ENCODE measurements at regions not wholly inside any gene's neighbourhood (a gene's known extent, or its start where the extent isn't known, plus 50 kb on each side); places are given as distances from the start of the nearest gene placed in this dataset.

DNA sequence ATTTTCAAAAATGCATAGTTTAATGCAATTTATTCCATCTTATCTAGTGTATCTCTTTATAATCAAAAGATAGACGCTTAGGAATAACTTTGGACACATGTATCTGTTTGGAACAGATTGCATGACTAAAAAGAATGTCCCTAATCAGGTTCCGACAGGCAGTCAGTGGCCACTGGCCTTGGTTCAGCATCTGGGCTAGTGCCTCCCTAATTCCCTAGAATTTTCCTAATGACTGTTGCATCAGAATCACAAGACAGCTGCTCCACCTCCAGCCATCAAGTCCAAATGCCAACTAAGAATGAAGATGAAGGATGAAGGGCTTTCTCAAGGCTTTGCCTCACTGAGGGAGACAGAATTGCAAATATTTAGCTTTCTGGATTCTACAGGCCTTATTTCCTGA is 173.8 kb downstream of the EFNB2 start:
- TF ChIP-seq, protein P1, sequence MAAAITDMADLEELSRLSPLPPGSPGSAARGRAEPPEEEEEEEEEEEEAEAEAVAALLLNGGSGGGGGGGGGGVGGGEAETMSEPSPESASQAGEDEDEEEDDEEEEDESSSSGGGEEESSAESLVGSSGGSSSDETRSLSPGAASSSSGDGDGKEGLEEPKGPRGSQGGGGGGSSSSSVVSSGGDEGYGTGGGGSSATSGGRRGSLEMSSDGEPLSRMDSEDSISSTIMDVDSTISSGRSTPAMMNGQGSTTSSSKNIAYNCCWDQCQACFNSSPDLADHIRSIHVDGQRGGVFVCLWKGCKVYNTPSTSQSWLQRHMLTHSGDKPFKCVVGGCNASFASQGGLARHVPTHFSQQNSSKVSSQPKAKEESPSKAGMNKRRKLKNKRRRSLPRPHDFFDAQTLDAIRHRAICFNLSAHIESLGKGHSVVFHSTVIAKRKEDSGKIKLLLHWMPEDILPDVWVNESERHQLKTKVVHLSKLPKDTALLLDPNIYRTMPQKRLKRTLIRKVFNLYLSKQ (tag by site-specific recombination; IDR thresholded peaks at IDR 0.05; ENCODE audit: borderline replicate concordance): no peak
- TF ChIP-seq YY1 (tag by site-specific recombination; IDR thresholded peaks at IDR 0.05) (no peak), TCF7L2 (IDR thresholded peaks at IDR 0.05; ENCODE audit: borderline replicate concordance, low read depth, low read length) (no peak), WT1 (tag by site-specific recombination; IDR thresholded peaks at IDR 0.05) (no peak), ZNF24 (tag by site-specific recombination; IDR thresholded peaks at IDR 0.05) (no peak), PRDM1 (tag by site-specific recombination; IDR thresholded peaks at IDR 0.05) (no peak), RBAK (tag by site-specific recombination; IDR thresholded peaks at IDR 0.05) (no peak), GLI4 (tag by site-specific recombination; IDR thresholded peaks at IDR 0.05) (no peak), ZNF404 (tag by site-specific recombination; IDR thresholded peaks at IDR 0.05) (no peak), PBX3 (CRISPR knock-in tag; IDR thresholded peaks at IDR 0.05) (no peak), ZNF785 (tag by site-specific recombination; IDR thresholded peaks at IDR 0.05) (no peak)
- TF ChIP-seq, protein P2, sequence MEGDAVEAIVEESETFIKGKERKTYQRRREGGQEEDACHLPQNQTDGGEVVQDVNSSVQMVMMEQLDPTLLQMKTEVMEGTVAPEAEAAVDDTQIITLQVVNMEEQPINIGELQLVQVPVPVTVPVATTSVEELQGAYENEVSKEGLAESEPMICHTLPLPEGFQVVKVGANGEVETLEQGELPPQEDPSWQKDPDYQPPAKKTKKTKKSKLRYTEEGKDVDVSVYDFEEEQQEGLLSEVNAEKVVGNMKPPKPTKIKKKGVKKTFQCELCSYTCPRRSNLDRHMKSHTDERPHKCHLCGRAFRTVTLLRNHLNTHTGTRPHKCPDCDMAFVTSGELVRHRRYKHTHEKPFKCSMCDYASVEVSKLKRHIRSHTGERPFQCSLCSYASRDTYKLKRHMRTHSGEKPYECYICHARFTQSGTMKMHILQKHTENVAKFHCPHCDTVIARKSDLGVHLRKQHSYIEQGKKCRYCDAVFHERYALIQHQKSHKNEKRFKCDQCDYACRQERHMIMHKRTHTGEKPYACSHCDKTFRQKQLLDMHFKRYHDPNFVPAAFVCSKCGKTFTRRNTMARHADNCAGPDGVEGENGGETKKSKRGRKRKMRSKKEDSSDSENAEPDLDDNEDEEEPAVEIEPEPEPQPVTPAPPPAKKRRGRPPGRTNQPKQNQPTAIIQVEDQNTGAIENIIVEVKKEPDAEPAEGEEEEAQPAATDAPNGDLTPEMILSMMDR (tag by site-specific recombination; IDR thresholded peaks at IDR 0.05): no peak
- TF ChIP-seq, protein P3, sequence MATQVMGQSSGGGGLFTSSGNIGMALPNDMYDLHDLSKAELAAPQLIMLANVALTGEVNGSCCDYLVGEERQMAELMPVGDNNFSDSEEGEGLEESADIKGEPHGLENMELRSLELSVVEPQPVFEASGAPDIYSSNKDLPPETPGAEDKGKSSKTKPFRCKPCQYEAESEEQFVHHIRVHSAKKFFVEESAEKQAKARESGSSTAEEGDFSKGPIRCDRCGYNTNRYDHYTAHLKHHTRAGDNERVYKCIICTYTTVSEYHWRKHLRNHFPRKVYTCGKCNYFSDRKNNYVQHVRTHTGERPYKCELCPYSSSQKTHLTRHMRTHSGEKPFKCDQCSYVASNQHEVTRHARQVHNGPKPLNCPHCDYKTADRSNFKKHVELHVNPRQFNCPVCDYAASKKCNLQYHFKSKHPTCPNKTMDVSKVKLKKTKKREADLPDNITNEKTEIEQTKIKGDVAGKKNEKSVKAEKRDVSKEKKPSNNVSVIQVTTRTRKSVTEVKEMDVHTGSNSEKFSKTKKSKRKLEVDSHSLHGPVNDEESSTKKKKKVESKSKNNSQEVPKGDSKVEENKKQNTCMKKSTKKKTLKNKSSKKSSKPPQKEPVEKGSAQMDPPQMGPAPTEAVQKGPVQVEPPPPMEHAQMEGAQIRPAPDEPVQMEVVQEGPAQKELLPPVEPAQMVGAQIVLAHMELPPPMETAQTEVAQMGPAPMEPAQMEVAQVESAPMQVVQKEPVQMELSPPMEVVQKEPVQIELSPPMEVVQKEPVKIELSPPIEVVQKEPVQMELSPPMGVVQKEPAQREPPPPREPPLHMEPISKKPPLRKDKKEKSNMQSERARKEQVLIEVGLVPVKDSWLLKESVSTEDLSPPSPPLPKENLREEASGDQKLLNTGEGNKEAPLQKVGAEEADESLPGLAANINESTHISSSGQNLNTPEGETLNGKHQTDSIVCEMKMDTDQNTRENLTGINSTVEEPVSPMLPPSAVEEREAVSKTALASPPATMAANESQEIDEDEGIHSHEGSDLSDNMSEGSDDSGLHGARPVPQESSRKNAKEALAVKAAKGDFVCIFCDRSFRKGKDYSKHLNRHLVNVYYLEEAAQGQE (tag by site-specific recombination; IDR thresholded peaks at IDR 0.05): no peak
- TF ChIP-seq, protein P4, sequence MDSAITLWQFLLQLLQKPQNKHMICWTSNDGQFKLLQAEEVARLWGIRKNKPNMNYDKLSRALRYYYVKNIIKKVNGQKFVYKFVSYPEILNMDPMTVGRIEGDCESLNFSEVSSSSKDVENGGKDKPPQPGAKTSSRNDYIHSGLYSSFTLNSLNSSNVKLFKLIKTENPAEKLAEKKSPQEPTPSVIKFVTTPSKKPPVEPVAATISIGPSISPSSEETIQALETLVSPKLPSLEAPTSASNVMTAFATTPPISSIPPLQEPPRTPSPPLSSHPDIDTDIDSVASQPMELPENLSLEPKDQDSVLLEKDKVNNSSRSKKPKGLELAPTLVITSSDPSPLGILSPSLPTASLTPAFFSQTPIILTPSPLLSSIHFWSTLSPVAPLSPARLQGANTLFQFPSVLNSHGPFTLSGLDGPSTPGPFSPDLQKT (IDR thresholded peaks at IDR 0.05; ENCODE audit: borderline replicate concordance, low read depth, low read length): no peak
